Activated CD4-positive, alpha-beta T cell treated with anti-CD3 and anti-CD28 coated beads, Interleukin-2, amount 50 U/mL, for 16 hours (primary cell): ENCODE measurements at regions not wholly inside any gene's neighbourhood (a gene's known extent, or its start where the extent isn't known, plus 50 kb on each side); places are given as distances from the start of the nearest gene placed in this dataset.

Source experiments
- DNase-seq: peaks from one replicate; pipeline ENCODE4 v3.0.0-alpha.2; 2020

DNA sequence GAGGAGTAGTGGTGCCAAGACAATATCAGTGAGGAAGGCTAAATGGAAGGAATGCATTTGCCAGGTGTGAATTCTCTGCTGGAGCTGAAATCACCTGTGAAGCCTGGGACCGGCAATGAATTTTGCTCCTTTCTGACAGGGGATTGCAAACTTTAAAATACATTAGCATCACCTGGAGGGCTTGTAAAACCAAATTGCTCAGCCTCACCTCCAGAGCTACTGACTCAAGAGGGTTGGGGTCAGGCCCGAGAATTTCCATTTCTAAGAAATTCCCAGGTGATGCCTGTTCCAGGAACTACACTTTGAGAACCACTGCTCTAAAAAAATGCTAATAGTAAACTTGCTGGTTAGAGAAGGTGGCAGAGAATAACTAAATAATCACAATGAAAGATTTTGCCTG is 445.6 kb upstream of the RBMS3 start:
- DNase-seq = no peak

DNA sequence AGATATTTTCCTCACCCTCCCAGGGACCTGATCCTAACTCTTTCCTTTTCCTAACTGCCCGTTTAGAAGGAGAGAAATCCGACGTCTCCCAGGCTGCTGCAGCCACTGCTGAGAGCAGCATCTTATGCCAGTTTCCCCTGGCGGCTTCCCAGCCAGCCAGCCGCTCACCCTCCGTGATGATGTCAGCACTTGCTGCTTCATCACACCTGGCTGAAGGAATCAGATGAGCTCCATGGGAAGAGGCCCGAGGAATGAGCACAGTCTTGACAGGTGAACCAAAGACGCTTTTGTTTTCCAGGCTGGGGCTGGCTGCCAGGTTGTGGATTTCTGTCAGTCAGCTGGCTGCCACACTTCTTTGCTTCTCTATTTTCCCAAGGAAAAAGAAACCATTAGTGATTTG is 445.1 kb upstream of the RBMS3 start:
- DNase-seq = no peak

DNA sequence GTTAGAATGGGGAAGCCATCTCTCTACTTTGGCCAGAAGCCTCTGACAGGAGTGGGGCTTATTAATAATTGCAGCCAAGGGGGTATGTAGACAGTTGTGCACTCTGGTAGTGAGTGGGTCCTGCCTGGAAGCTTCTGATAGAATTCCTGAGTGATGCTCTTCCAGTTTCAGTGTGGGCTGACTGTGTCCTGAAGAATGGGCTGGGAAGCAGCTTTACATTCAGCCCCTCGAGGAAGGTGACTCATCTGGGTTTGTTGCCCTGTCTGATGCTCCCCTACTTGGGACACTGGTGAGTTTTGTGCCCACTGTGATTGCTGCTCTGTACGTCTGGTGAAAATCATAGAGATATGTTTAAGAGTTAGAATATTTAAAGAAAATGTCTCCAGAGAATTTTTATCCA is 444.7 kb upstream of the RBMS3 start:
- DNase-seq = no peak

DNA sequence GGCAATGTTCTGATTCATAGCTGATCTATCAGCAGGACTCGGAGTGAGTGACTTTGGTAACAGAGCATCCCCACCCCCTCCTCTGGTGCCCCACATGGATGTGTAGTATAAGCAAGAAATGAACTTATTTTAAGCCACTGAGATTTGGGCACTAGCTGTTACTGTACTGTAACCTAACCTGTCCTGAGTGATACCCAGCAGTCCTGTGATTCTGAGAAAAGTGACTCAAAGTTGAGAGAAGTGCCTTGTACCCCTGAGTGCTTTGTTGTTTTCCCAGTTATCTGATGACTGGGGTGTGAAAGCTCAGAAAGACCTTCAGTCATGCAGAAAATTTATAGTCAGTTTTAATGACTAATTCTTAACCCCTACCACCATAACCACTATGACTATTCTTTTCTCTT is 439.9 kb upstream of the RBMS3 start:
- peak; percentile 95 for DNase-seq

DNA sequence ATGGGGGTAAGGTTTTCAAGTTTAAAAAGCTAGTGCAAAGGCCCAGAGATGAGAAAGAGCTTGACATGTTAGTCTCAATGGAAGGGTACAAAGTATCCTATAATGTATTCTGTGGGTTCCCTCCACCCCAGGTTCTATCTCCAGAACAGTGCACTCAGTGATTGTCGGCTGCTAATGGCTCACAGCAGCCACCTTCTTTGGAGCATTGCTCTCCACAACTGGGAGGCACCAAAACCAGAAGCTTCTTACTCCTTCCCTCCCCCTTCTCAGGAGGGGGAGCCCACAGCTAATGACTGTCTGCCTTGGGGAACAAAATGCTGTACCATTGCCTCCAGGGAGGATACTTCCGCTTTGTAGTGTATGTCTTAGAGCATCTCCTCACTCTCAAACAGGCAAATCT is 439.4 kb upstream of the RBMS3 start:
- no peak for DNase-seq

DNA sequence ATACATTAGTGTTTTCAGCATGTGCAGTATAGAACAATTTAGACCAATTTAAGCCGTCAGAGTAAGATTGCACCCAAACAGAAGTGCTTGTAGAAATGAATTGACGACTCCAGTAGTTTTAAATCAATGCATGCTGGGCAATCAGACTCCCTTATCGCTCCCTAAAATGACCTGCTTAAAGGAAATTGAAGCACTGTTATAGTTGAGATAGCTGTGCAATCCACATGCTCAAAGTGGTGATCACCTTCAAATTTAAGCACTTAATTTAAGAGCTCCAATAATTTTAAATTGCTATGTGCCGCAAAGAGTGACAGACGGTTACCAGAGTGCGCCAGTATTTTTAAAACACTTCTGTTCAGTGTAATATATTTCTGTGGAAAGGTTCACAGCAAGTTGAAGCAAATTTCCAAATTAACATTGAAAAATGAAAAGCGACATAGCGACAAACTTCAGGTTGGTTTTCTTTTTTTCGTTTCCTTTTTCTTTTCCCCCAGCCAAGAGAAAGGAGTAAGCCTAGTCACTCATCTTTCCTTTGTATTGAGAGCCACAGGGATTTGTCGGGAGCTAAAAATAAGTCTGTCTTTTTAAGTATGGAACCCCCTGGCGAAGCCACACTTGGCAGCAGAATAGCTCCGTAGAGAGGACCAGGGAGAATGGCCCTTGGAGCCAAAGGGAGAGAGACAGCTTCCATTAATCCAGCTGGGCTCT is 436.4 kb upstream of the RBMS3 start:
- DNase-seq = no peak

DNA sequence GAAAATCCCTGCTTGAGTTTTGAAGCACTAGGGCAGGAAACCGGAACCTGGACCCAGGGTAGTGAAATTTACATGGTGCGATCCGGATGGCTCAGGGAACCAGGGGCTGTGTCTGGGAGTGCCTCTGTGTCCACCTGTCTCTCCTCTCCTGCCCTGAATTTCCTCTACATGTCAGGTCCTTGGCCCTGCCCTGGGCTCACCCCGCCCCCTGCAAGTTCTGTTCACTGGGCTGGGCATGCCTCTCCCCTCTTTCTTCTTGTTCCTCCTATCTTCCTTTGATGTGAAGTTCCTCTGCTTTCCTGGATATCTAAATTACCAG is 435.9 kb upstream of the RBMS3 start:
- no peak for DNase-seq

DNA sequence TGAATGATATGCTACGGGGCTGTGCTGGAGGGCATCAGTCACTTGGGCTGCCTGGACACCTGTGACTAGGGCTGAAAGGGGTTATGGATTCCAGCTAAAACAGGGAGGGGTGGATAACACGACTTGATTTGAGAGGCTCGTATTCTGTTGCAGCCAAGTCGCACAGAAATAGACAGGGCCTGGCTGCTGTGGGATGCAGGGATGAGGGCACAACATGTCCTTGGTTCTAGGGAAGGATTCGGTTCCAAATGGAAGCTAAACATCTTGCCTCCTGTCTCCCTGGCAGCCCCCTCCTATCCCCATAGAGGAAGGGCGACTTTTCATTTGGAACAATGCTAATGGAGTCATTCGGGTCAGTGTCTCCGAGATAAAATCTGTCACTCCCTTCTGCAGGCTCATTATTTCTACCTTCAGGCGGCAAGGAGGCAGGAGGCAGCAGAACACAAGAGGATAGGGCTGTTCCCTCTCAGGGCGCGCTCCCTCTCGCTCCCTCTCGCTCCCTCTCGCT is 433.8 kb upstream of the RBMS3 start:
- no peak for DNase-seq

DNA sequence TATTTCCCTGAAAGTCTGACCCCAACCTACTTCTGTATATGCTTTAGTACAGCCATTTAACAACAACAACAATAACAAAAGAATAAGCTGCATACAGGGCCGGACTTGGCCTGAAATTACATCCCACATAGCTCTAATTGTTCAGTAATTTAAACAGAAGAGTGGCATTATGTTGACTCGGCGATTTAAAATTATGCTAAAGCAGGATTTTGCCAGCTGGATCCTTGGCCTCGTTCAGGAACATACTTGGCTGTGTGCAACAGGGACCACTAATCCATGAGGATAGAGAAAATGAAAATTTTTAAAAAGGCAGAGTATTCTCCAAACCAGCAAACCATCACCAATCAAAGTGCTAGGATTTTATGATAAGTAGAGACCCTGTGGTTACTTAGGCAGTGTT is 433.1 kb upstream of the RBMS3 start:
- DNase-seq = no peak

DNA sequence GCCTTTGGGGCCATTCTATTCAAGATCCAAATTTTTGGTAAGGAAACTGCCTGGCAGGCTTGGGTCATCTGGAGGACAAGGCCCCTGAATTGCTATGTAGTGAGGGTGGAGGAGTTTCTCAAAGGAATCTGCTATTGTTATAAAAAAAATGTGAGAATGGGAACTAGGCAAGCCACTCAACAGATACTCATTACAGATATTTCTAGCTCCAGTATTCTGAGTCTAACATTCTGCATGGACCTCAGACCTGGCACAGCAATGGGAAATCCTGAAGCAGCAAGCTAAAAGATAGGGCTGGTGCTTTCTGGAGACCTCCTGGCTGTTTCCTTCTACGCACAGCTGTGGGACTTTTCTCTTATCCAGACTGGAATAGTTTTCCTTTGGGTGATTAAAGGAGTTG is 430.7 kb upstream of the RBMS3 start:
- no peak for DNase-seq

DNA sequence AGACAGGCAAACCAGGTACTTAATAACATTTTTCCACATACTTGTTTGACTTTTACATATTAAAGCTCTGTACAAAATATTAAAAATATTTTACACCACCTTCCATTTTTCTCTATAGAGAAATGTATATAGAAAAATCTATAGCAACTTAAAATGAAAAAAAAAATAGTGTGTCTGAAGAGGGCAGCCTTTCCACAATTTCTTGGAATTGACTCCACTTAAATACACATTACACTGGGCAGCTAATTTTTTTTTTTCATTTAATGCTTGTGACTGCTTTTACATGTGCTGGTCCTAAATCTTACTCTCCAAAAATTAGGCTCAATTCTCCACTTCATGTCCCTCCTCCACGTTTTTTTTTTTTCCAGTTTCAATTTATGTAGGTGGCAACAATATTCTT is 427.0 kb upstream of the RBMS3 start:
- DNase-seq = no peak

DNA sequence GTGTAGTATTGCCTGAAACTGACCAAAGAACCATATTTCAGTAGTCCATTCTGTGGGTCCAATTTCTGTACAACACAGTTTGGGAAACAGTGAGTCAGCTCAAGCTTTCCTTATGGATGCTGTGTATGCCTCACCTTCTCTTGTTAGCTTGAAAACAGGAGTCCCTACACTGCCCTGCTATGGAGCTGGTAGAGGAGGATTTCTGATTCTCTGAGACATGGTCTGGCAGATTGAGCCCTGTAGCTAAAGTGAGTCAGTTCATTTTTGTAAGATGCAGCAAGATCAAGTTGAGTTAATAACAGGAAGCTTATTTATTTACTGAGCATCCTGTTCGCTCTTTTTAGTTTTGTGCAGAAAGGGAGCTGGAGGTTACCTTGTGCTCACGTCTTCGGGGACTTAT is 424.1 kb upstream of the RBMS3 start:
- DNase-seq = no peak

DNA sequence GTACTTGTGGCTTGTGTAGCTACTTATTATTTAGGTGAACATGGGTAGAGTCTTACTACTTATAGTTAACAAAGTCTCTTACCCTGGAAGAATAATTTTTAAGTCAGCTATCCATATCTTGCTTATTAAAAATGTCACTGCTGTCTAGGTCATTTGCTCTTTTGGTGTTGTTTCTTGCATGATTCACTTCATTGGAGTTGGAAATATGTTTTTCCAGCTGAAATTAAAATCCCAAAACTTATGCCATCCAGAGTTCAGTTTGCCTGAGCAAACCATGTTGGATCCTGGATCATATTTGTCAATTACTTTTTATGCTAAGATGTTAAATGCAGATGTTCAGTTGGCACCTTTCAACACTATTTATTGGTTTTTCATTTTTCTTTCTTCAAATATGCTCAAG is 421.0 kb upstream of the RBMS3 start:
- no peak for DNase-seq

DNA sequence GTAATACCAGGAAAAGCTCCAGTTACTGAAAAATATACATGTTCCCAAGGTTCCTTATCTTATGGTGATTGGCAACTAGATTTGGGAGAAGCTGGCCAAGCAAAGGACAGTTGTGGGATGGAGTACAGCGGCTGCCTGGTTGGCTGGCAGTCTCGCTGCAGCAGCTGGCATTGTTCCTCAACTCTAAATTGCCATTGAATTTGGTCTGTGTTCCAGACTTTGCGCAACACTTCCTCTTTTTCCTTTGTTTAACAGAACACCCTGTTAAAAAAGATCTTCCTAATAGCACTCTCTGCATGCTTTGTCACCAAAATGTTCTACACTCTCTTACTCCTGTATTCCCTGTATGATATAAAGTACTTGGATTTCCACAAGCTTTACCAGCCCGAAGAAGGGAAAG is 420.6 kb upstream of the RBMS3 start:
- no peak for DNase-seq

DNA sequence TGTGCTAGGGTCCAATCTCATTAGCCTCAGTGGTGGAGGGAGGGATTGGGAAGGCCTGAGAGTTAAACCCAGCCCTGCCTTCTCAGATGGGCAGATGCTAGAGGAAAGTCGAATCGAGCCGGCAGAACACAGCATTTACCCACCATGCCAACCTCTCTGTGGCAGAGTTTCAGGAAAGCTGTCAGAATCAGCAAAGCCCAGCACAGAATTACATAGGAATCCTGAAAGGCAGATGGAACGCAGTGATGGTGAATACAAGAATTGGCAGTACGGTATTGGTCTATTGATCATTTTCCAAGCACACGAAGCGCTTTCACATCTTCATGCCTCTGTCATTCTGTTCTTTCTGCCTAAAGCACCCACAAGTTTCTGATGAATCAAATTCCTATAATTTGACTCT is 417.7 kb upstream of the RBMS3 start:
- DNase-seq = no peak

DNA sequence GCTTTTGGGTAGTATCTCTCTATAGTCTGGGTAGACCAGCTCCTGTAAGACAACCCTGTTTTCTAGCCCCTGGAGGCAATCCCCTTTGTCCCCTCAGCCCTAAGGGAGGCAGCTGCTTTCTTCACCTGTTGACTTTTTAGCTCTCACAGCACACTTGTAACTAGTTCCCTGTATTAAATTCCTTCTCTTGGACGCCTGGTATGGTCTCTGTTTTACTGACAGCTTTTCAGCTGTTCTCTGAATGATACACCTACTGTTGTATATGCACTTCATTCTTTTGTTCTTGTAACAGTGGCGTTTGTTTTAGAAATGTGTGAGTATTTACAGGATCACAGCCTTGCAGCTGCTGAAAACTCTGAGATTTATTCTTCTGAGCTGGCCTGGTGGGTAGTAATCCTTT is 413.0 kb upstream of the RBMS3 start:
- DNase-seq = no peak

DNA sequence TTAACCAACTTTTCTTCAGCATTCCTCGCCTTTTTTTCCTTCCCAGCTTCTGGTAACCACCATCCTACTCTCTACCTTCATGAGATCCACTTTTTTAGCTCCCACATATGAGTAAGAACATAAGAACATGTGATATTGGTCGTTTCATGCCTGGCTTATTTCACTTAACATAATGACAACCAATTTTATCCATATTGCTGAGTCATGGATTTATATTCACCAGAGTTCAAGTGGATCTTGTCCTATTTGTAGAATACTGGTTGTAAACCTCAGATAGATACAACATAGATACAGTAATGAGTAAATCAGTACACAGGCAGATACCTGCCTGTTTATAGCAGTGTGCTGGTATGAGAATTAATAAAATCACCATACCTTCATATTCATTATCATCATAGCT is 412.0 kb upstream of the RBMS3 start:
- DNase-seq = no peak

DNA sequence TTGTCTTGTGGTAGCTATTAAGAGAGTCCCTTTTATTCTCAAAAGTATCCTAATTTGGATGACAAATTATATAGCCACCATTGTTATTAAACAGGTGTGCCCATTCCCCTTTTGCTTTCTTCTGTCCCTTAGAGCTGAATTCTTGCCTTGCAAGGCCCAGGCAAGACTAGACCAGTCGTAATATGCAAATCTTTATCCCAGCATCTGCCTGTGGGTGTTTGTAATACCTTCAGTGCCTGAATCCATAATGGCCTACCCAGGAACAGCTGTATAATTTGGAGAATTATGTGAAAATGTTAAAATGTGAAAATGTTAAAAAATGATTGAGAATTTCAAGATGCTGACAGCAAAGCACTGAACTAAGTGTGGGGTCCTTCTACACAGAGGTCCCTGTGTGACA is 403.0 kb upstream of the RBMS3 start:
- DNase-seq = no peak

DNA sequence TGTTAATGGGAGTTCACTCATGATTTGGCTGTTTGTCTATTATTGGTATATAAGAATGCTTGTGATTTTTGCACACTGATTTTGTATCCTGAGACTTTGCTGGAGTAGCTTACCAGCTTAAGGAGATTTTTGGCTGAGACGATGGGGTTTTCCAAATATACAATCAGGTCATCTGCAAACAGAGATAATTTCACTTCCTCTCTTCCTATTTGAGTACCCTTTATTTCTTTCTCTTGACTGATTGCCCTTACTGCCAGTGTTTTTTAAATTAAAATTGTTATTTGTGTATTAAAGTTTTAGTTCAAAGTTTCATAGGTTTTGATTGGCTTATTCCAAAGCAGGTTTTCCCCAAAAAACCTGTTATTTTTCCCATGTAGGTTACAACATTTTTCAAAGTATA is 390.5 kb upstream of the RBMS3 start:
- no peak for DNase-seq

DNA sequence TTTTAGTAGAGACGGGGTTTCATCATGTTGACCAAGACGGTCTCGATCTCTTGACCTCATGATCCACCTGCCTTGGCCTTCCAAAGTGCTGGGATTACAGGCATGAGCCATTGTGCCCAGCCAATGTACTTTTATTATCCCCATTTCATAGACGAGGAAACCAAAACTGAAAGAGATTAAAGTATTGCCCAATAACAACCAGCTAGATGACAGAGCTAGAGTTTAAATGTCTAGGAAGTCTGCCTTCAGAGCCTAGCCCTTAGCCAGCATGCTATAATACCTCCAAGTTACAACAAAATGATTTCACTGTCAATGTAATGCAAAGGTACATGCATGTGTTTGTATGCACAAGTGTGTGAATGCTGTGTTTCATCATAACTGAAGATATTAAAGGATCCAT is 389.4 kb upstream of the RBMS3 start:
- DNase-seq = no peak

DNA sequence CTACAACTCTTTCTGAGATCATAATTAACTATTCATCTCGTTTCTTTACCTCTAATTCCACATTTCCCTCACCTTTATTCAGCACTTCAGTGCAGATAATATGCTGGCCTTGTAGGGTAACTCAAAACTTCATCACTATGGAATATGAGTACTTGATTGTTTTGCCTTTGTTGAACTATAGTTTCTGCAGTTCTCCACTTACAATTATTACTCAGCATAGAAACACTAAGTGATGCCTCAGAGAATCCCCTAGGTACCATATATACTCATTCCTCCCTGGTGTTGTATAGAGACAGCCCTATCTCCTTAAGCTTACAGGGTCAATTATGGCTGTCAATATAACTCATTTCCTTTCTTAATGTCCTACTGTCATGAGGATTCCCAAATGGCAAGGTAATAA is 380.6 kb upstream of the RBMS3 start:
- DNase-seq = no peak

DNA sequence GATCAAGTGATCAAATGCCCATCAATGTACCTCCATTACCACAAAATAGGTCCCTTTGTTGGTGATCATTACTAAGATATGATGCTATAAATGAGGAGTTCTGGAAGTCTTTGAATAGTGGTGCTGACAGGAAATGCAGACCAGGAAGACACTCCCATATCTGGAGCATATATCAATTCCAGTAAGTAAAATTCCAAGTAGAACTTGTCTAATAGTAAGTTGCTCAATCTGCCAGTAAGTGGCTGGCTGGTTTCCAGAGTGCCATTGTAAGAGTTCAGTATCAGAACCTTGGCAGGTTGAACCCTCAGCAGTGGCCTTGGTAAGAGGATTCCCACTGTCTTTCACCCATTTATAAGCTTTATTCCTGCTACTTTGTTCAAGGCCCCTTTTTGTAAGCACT is 379.9 kb upstream of the RBMS3 start:
- no peak for DNase-seq

DNA sequence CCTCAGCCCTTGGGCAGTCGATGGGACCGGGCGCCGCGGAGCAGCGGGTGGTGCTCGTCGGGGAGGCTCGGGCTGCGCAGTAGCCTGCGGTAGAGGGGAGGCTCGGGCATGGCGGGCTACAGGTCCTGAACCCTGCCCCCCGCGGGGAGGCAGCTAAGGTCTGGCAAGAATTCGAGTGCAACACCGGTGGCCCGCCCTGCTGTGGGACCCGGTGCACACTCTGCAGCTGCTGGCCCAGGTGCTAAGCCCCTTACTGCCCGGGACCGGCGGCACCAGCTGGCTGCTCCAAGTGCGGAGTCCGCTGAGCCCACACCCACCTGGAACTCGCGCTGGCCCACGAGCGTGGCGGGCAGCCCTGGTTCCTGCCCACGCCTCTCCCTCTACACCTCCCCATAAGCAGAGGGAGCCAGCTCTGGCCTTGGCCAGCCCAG is 377.7 kb upstream of the RBMS3 start:
- no peak for DNase-seq

DNA sequence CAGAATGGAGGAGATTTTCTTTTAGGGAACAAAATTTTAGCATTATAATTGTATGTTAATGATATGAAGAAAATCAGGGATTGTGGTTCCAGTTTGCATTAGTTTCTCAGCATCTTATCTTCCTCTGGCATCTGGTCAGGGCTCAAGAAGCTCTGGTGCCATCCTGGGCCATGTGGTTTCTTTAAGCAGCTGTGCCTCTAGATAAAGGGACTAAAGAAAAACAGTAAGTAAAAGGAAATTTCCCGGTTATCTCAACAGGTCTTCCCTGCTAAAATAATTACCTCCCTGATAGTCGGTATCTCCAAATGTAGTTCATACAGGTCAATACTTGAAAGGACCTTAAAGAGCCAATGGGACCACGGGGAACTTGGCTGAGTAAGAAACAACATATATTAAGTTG is 375.1 kb upstream of the RBMS3 start:
- DNase-seq = no peak

DNA sequence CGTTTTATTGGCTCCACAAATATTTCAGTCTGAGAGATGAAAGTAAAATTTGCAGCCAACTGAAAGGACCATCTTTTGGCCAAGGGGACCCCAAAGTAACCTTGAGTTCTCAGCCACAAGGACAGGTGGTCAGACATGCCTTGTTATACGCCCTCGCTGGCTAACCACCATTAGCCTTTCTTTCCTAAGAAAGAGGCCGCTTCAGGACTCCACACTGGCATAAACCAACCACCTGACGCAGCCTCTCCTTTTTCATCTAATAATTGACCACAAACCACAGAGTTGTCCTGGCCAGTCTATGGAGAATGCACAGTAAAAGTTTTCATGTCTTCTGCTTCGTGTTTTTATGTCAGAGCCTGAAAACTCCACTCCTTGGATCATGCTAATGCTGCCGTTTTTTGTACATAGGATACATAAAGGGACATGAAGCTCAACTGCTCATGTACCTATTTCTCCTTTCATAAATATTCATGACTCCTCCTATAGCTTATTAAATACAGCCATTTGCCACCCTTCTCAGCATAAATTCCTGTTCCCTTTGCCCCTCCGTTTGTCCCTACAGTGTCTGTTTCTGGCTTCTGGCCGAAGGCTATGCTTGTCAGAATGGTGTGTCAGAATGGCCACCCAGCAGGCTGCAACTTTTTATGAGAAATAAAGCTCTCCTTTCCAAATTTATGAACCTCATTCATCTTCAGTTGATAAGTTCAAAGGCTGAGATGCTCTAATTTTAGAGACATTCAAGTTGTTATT is 374.1 kb upstream of the RBMS3 start:
- DNase-seq = no peak
